IMR-90 (cell line): ENCODE measurements at regions not wholly inside any gene's neighbourhood (a gene's known extent, or its start where the extent isn't known, plus 50 kb on each side); places are given as distances from the start of the nearest gene placed in this dataset.

ENCODE experiments used
- ATAC-seq: fragments of 200-7000 bp; cut with Tn5 transposase; 2 replicates; pipeline ENCODE4 v1.9.1; 2020; ENCODE audit warnings: low read depth, mild to moderate bottlenecking, moderate library complexity
- BruUV-seq: library from RNA; stranded (reverse); fragments of 400-500 nt; replicated peaks from 2 replicates; lab custom pipeline; 2021; lab: Mats Ljungman, UMichigan
- CTCF ChIA-PET: fragments of 300-600 bp; formaldehyde crosslinking; extraction: SDS; loops from one replicate; lab custom pipeline; 2021; ENCODE audit warnings: antibody characterized with exemption; lab: Yijun Ruan, JAX
- POLR2A ChIA-PET: fragments of 300-600 bp; sonication (Branson Sonifier 250); formaldehyde crosslinking; loops from one replicate; lab custom pipeline; 2022; ENCODE audit warnings: antibody characterized with exemption; ENCODE audit not compliant: unreplicated experiment; lab: Charles Lee
- DNase-seq: peaks from one replicate; pipeline ENCODE4 v3.0.0; 2013
- H2AFZ ChIP-seq: replicated peaks from 2 replicates; pipeline ENCODE3; 2013; ENCODE audit warnings: low read length, mild to moderate bottlenecking; ENCODE audit not compliant: poor library complexity
- H2AK5ac ChIP-seq: 2 replicates; pipeline ENCODE4 v1.6.1; 2013; ENCODE audit warnings: low read depth, low read length, inconsistent platforms
- H2AK9ac ChIP-seq: replicated peaks from 2 replicates; pipeline ENCODE3; 2013; ENCODE audit warnings: mild to moderate bottlenecking, low read depth, low read length, moderate library complexity; ENCODE audit not compliant: poor library complexity
- H2BK120ac ChIP-seq: 2 replicates; pipeline ENCODE4 v1.6.1; 2013; ENCODE audit warnings: low read depth, low read length, inconsistent platforms
- H2BK15ac ChIP-seq: 3 replicates; pipeline ENCODE4 v1.6.1; 2013; ENCODE audit warnings: low read depth, low read length, inconsistent platforms
- H2BK20ac ChIP-seq: 2 replicates; pipeline ENCODE4 v1.6.1; 2013; ENCODE audit warnings: low read depth, mild to moderate bottlenecking, inconsistent platforms, low read length, moderate library complexity
- H2BK5ac ChIP-seq: 2 replicates; pipeline ENCODE4 v1.6.1; 2013; ENCODE audit warnings: mild to moderate bottlenecking, low read depth, low read length, inconsistent platforms; ENCODE audit not compliant: poor library complexity, severe bottlenecking
- H3K14ac ChIP-seq: replicated peaks from 2 replicates; pipeline ENCODE4 v1.6.1; 2013; ENCODE audit warnings: low read depth, low read length, inconsistent platforms
- H3K18ac ChIP-seq: 2 replicates; pipeline ENCODE4 v1.6.1; 2013; ENCODE audit warnings: low read depth, low read length, control low read depth
- H3K23ac ChIP-seq: 2 replicates; pipeline ENCODE4 v1.6.1; 2013; ENCODE audit warnings: low read depth, low read length, inconsistent platforms
- H3K27ac ChIP-seq: 2 replicates; pipeline ENCODE4 v1.5.1; 2013; ENCODE audit warnings: mild to moderate bottlenecking, control low read depth, low read length; ENCODE audit not compliant: insufficient read depth
- H3K27me3 ChIP-seq: 2 replicates; pipeline ENCODE4 v1.6.1; 2013; ENCODE audit warnings: low read length; ENCODE audit not compliant: control insufficient read depth, insufficient read depth
- H3K36me3 ChIP-seq: 2 replicates; pipeline ENCODE4 v1.6.1; 2013; ENCODE audit warnings: low read length, mixed read lengths; ENCODE audit not compliant: control insufficient read depth, insufficient read depth
- H3K4ac ChIP-seq: 2 replicates; pipeline ENCODE4 v1.6.1; 2013; ENCODE audit warnings: low read depth, low read length, inconsistent platforms
- H3K4me1 ChIP-seq: 2 replicates; pipeline ENCODE4 v1.6.1; 2013; ENCODE audit warnings: low read length, mixed read lengths; ENCODE audit not compliant: control insufficient read depth, insufficient read depth
- H3K4me2 ChIP-seq: 2 replicates; pipeline ENCODE4 v1.6.1; 2013; ENCODE audit warnings: low read depth, mild to moderate bottlenecking, control low read depth, low read length, moderate library complexity
- H3K4me3 ChIP-seq: 2 replicates; pipeline ENCODE4 v1.5.1; 2013; ENCODE audit warnings: low read depth, mild to moderate bottlenecking, control low read depth, low read length, moderate library complexity; ENCODE audit not compliant: insufficient read depth
- H3K56ac ChIP-seq: 2 replicates; pipeline ENCODE4 v1.6.1; 2013; ENCODE audit warnings: low read length, inconsistent platforms; ENCODE audit not compliant: insufficient read depth; ENCODE audit errors: extremely low read depth
- H3K79me1 ChIP-seq, 2 experiments: 2 replicates each; pipeline ENCODE4 v1.6.1; 2013; ENCODE audit warnings: low read length in 2 of 2, inconsistent platforms in 1 of 2, low read depth in 1 of 2
- H3K9ac ChIP-seq: 2 replicates; pipeline ENCODE4 v1.6.1; 2013; ENCODE audit warnings: low read depth, low read length, control low read depth
- H3K9me1 ChIP-seq: 2 replicates; pipeline ENCODE4 v1.6.1; 2013; ENCODE audit warnings: low read length, inconsistent platforms; ENCODE audit not compliant: insufficient read depth
- H3K9me3 ChIP-seq: 2 replicates; pipeline ENCODE4 v1.6.1; 2013; ENCODE audit warnings: low read length; ENCODE audit not compliant: control insufficient read depth, insufficient read depth
- H4K20me1 ChIP-seq: 2 replicates; pipeline ENCODE4 v1.6.1; 2013; ENCODE audit warnings: low read length, inconsistent platforms; ENCODE audit not compliant: insufficient read depth
- H4K5ac ChIP-seq: 2 replicates; pipeline ENCODE4 v1.6.1; 2013; ENCODE audit warnings: mild to moderate bottlenecking, low read depth, low read length, control low read depth
- H4K8ac ChIP-seq, 2 experiments: 2 replicates each; pipeline ENCODE4 v1.6.1; 2013; ENCODE audit warnings: low read depth in 2 of 2, low read length in 2 of 2, control low read depth in 1 of 2, inconsistent platforms in 1 of 2
- H4K91ac ChIP-seq: 2 replicates; pipeline ENCODE4 v1.6.1; 2013; ENCODE audit warnings: low read depth, low read length, inconsistent platforms; ENCODE audit not compliant: insufficient read depth
- MXI1 ChIP-seq: IDR thresholded peaks from 2 replicates; pipeline ENCODE4 v1.6.1; 2012; ENCODE audit warnings: low read depth, mild to moderate bottlenecking, low read length, moderate library complexity, borderline replicate concordance
- POLR2A ChIP-seq: IDR thresholded peaks from 2 replicates; pipeline ENCODE4 v1.6.1; 2012; ENCODE audit warnings: mild to moderate bottlenecking, low read depth, low read length
- WGBS, 2 experiments: methylation state at CpG; one replicate each; pipeline versions ENCODE4 v1.1.5 to v1.1.7; 2013; ENCODE audit warnings: missing lambda C conversion rate in 2 of 2; ENCODE audit not compliant: insufficient read length in 1 of 2; ENCODE audit errors: extremely low coverage in 2 of 2; 5-methylcytosine and 5-hydroxymethylcytosine counted together
- dilution Hi-C: fragments of 300-500 bp; cut with HindIII; formaldehyde crosslinking; loops from one replicate; pipeline ENCODE4 v1.14.3; 2018; ENCODE audit warnings: low sequenced_read_pairs; ENCODE audit not compliant: unreplicated experiment
- in situ Hi-C: fragments of 300-500 bp; cut with MboI; formaldehyde crosslinking; loops from 3 replicates; pipeline ENCODE4 v1.14.3; 2019; ENCODE audit warnings: low sequenced_read_pairs, inconsistent platforms, mixed read lengths
- intact Hi-C: fragments of 100-400 bp; cut with micrococcal nuclease; formaldehyde crosslinking; loops from 2 replicates; pipeline ENCODE4 v1.10.0; 2022
- TF ChIP-seq, protein P1 (sequence below): fragments of 150-350 bp; IDR thresholded peaks from 2 replicates; pipeline ENCODE4 v1.6.1; 2016; ENCODE audit warnings: low read depth, mild to moderate bottlenecking, low read length, moderate library complexity, borderline replicate concordance

DNA sequence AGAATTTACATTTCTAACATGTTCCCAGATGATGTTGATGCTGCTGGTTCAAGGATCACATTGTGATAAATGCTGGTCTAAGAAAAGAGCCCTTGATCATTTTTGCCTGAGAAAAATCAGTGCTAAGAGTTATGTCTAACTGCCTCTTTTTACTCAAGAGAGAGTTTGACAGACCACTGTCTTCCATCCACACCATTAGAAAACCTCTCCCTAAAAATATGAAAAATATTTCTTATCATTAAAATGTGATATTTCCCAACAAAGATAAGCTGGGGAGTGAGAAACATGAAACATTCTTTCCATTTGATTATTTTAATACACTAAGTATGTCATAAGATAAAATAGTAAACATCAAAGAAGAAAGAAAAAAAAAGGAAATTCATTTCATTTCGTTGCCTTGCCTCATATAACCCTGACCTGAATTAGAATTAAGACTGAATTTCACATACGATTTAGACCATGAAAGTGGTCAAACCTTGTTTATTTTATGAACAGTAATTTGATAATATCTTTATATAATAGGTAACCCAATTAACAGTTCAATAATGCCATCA lies 471.8 kb upstream of the ARHGEF26 start:
- Histone ChIP-seq H3K4ac (no peak overlapping the region), H3K9me1 (no peaks in the 10 kb centered on the region), H2BK20ac (no peak overlapping the region), H3K56ac (no peak overlapping the region), H3K27me3 (no peaks in the 10 kb centered on the region), H4K8ac (no peak overlapping the region), H3K27ac (no peak overlapping the region), H4K5ac (no peak overlapping the region), H3K36me3 (no peaks in the 10 kb centered on the region), H3K9me3 (no peaks in the 10 kb centered on the region), H3K4me1 (no peaks in the 10 kb centered on the region), H2AK5ac (no peak overlapping the region), H3K4me3 (no peak overlapping the region), H4K91ac (no peak overlapping the region), H3K18ac (no peak overlapping the region), H2BK5ac (no peak overlapping the region), H2BK120ac (no peak overlapping the region), H2BK15ac (no peak overlapping the region), H3K4me2 (no peak overlapping the region), H2AFZ (no peak overlapping the region), H3K14ac (no peak overlapping the region), H4K20me1 (no peaks in the 10 kb centered on the region), H2AK9ac (no peak overlapping the region), H3K79me1 (no peaks in the 10 kb centered on the region), H3K9ac (no peak overlapping the region), H3K23ac (no peak overlapping the region)
- DNase-seq (no peak), ATAC-seq (no peak)
- WGBS, 2 experiments = no CpG with 5 or more reads among the region's 2 CpGs
- POLR2A ChIA-PET = no interaction called here
- no TSS peak for BruUV-seq
- dilution Hi-C loops (no loop called here), in situ Hi-C loops (no loop called here), intact Hi-C loops (no loop called here)
- TF ChIP-seq, protein P1, sequence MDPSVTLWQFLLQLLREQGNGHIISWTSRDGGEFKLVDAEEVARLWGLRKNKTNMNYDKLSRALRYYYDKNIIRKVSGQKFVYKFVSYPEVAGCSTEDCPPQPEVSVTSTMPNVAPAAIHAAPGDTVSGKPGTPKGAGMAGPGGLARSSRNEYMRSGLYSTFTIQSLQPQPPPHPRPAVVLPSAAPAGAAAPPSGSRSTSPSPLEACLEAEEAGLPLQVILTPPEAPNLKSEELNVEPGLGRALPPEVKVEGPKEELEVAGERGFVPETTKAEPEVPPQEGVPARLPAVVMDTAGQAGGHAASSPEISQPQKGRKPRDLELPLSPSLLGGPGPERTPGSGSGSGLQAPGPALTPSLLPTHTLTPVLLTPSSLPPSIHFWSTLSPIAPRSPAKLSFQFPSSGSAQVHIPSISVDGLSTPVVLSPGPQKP = no peak
- TF ChIP-seq POLR2A (no peak), MXI1 (no peak)
- CTCF ChIA-PET = no interaction called here
